ENCODE measurements at regions not wholly inside any gene's neighbourhood (a gene's known extent, or its start where the extent isn't known, plus 50 kb on each side); places are given as distances from the start of the nearest gene placed in this dataset.

DNA sequence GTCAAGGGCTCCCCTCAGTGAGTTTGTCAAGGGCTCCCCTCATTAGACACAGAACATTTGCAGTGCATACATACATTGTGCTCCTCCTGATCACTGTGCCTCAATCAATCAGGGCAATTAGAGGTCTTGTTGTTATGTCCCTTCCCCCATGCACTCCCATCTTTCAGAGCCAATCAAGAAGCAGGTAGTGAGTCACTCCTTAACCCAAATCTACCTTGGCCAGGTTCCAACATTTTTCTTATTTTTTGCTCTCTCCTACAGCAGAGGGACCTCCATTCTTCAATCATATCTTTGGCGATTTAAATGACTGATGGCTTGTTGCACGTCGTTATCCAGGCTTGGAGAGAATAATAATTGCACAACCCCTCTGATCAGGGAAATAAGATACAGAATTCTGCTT lies 409.9 kb upstream of the SPTLC3 start:
- TF ChIP-seq, protein P1, sequence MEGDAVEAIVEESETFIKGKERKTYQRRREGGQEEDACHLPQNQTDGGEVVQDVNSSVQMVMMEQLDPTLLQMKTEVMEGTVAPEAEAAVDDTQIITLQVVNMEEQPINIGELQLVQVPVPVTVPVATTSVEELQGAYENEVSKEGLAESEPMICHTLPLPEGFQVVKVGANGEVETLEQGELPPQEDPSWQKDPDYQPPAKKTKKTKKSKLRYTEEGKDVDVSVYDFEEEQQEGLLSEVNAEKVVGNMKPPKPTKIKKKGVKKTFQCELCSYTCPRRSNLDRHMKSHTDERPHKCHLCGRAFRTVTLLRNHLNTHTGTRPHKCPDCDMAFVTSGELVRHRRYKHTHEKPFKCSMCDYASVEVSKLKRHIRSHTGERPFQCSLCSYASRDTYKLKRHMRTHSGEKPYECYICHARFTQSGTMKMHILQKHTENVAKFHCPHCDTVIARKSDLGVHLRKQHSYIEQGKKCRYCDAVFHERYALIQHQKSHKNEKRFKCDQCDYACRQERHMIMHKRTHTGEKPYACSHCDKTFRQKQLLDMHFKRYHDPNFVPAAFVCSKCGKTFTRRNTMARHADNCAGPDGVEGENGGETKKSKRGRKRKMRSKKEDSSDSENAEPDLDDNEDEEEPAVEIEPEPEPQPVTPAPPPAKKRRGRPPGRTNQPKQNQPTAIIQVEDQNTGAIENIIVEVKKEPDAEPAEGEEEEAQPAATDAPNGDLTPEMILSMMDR (IDR thresholded peaks at IDR 0.05) = no peak
- TF ChIP-seq POLR2A (IDR thresholded peaks at IDR 0.05) = no peak
- intact Hi-C loops (cut with DNase I) = no loop called here
- DNase-seq = no peak
- no peaks in the 10 kb centered on the region for H3K36me3 ChIP-seq
- WGBS, 2 donors = 37 to 62% methylated on average over 3 of the region's 3 CpGs
- no peaks in the 10 kb centered on the region for H3K9me3 ChIP-seq
- H3K27me3 ChIP-seq = no peaks in the 10 kb centered on the region
- no peaks in the 10 kb centered on the region for H3K4me1 ChIP-seq
- no peak overlapping the region for H3K4me3 ChIP-seq
- H3K27ac ChIP-seq = no peak overlapping the region

DNA sequence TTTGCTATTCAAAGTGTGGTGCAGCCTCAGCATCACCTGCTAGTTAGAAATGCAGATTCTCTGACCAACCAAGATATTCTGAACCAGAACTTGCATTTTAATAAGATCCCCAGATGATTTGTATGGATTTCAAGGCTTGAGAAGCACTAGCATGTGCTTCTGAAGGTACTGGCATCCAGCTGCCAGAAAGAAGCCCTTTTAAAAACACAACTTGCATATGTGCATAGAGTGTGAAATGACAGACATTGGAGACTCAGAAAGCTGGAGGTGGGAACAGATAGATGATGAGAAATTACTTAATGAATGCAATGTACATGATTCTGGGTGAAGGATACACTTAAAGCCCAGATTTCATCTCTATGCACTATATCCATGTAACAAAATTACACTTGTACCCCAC lies 409.3 kb upstream of the SPTLC3 start:
- H3K27me3 ChIP-seq = no peaks in the 10 kb centered on the region
- no peaks in the 10 kb centered on the region for H3K4me1 ChIP-seq
- TF ChIP-seq, protein P1 (IDR thresholded peaks at IDR 0.05) = no peak
- no peak for TF ChIP-seq POLR2A (IDR thresholded peaks at IDR 0.05)
- H3K27ac ChIP-seq = no peak overlapping the region
- H3K36me3 ChIP-seq = no peaks in the 10 kb centered on the region
- no peak overlapping the region for H3K4me3 ChIP-seq
- no peaks in the 10 kb centered on the region for H3K9me3 ChIP-seq
- intact Hi-C loops (cut with DNase I) = no loop called here
- DNase-seq = no peak

DNA sequence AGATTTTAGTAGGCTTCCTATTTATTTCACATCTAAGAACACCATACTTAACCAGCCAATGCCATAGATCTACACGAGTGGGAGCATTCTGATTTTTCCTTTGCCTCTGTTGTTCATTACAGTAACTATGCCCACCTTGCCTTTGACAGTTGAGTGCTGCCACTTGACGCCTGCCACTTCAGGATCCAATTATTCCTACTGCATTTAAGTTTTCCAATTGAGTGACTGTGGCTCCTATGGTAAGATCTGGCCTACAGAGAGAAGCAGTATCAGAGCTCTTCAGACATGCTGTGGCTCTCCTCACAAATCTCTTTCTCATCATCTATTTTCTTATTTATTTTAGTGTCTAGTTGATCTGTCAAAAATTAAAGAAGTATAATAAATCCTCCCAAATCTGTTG lies 403.0 kb upstream of the SPTLC3 start:
- H3K9me3 ChIP-seq = no peaks in the 10 kb centered on the region
- DNase-seq = no peak
- H3K4me3 ChIP-seq = no peak overlapping the region
- WGBS, 2 donors = 68 to 80% methylated on average over 2 of the region's 2 CpGs
- H3K27ac ChIP-seq = no peak overlapping the region
- H3K36me3 ChIP-seq = no peaks in the 10 kb centered on the region
- intact Hi-C loops (cut with DNase I) = no loop called here
- no peaks in the 10 kb centered on the region for H3K27me3 ChIP-seq
- no peaks in the 10 kb centered on the region for H3K4me1 ChIP-seq
- TF ChIP-seq, protein P1 (IDR thresholded peaks at IDR 0.05) = no peak
- TF ChIP-seq POLR2A (IDR thresholded peaks at IDR 0.05) = no peak

DNA sequence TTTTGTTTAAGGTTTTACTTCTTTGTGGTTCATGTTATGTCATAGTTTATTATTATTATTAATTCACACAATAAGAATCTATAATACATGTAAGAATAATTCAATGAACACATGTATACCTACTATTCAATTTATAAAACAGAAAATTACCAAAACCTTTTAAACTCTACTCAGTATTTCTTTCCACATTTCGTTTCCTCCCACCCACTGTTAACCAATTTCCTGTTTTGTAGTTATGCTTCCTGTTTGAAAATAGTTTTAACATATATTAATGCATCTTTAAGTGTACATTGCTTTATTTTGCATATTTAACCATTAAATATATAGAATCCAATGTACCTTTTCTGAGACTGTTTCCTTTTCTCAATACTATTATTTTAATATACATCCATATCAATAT lies 397.9 kb upstream of the SPTLC3 start:
- H3K9me3 ChIP-seq = no peaks in the 10 kb centered on the region
- TF ChIP-seq POLR2A (IDR thresholded peaks at IDR 0.05) = no peak
- TF ChIP-seq, protein P1 (IDR thresholded peaks at IDR 0.05) = no peak
- no peak overlapping the region for H3K4me3 ChIP-seq
- intact Hi-C loops (cut with DNase I) = no loop called here
- DNase-seq = no peak
- no peaks in the 10 kb centered on the region for H3K4me1 ChIP-seq
- H3K27me3 ChIP-seq = no peaks in the 10 kb centered on the region
- no peaks in the 10 kb centered on the region for H3K36me3 ChIP-seq
- WGBS, 2 donors = 34% methylated on average over 1 of the region's 1 CpG
- no peak overlapping the region for H3K27ac ChIP-seq

DNA sequence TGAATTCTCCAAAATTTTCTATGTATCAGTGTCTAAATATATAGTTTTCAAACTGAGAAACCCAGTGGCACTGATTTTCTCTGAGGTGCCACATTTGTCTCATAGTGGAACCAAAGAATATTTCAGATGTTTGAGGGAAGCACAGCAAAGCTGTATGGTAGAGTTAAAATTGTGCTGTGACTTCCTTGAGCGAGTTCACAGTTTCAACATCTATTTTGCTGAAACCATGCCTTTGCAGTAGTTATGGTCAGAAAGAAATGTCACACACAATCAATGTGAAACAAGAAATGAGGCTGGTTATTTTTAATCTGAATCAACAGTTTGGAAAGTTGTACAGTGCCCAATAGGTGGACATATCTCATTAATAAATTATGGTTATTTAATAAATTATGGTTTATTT lies 394.0 kb upstream of the SPTLC3 start:
- no peaks in the 10 kb centered on the region for H3K9me3 ChIP-seq
- WGBS, 2 donors = 70 to 94% methylated on average over 1 of the region's 1 CpG
- intact Hi-C loops (cut with DNase I) = no loop called here
- H3K27ac ChIP-seq = no peak overlapping the region
- H3K4me3 ChIP-seq = no peak overlapping the region
- H3K4me1 ChIP-seq = no peaks in the 10 kb centered on the region
- TF ChIP-seq, protein P1 (IDR thresholded peaks at IDR 0.05) = no peak
- TF ChIP-seq POLR2A (IDR thresholded peaks at IDR 0.05) = no peak
- no peak for DNase-seq
- H3K36me3 ChIP-seq = no peaks in the 10 kb centered on the region
- no peaks in the 10 kb centered on the region for H3K27me3 ChIP-seq
